HG03457 (cell line): ENCODE measurements at regions not wholly inside any gene's neighbourhood (a gene's known extent, or its start where the extent isn't known, plus 50 kb on each side); places are given as distances from the start of the nearest gene placed in this dataset.

Experiments used
- ATAC-seq: cut with Tn5 transposase; IDR thresholded peaks from one replicate; pipeline ENCODE4 v1.9.1; 2021; ENCODE audit warnings: moderate number of reproducible peaks; ENCODE audit not compliant: unreplicated experiment

DNA sequence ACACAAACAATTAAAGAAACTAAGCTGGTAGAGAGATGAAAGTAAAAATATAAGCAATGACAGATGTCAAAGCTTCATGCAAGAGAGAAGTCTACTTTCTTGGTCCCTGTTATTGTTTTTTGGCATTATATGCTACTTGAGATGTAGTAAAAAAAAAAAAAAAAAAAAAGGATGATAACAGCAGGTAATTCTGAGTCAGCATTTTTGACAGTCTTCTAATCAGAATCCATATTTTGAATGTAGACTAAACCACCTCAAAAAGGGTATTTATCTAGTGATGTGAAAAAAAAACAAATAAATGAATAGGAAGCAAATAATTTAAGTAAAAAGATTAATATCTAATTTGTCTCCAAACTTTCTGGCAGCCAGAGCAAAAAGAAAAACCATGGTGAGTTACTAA, 422.2 kb upstream of the CPEB2 start:
- ATAC-seq, result no peak

DNA sequence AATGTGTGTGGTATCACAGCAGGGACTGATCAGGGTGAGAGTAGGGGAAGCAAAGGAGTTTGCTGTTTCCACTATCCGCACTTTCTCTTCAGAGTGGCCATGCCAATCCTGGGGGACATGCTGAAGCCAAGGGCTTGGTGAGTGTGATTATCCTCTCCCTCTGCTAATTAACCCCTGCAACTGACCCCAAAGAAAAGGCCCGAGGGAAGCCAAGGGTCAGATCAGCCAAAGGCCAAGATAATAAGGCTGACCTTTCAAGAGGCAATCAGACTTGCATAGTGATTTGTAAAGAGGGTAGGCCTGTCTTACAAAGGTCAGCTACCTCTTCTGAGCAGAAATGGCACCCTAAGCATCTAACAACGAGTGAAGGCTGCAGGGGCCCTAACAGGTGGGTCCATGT, 420.5 kb upstream of the CPEB2 start:
- no peak for ATAC-seq

DNA sequence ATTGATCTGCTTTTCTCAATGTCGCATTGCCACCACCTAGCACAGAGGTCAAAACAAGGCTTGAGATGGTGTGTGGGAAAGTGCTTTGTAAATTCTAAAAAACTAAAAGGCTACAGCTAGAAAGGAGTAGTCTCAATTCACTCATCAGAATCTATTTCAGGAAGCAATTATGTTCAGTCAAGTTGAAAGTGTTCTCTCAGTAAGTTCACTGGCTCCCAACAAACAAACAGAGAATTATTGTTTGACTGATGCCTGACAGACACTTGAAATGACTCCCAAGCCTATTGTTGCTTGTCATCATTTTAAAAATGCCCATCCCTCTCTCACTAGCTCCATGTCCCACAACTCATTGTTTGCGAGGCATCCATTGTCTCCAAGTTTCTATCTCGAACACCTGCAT, 419.6 kb upstream of the CPEB2 start:
- ATAC-seq, result no peak

DNA sequence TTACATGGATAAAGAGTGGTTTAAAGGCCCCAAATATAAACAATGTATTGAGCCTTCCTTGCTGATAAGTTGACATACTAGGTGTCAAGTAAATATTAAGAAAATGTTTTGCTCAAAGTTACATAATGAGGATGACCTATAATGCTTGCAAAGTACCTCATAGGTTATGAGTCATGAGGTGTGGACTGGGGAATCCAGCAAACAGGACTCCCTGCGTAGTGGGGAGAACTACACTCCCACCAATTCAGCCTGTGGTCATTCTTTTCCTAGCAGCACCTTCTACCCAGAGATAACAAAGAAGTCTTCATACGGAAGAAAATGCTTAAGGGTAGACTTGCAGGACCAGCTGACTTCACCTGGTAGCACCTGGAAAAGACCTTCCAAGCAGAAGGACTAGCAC, 418.9 kb upstream of the CPEB2 start:
- ATAC-seq, result no peak

DNA sequence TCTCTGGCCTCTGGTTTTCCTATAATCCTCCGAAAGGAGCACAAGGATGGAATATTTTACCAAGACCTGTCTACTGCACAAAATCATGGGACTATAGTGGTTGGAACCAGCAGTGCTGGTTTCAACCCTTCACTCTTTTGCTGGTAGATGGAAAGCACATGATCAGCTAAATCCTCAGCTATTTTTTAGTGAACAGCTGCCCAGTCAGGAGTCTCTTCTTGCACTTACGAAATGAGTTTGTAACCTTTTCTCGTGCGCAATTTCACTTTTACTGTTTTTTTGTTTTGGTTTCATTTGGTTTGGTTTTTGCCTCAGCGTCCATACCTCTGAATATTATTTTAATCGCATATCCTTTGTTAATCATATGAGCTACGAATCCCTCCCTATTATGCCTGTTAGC, 418.5 kb upstream of the CPEB2 start:
- ATAC-seq, result no peak

DNA sequence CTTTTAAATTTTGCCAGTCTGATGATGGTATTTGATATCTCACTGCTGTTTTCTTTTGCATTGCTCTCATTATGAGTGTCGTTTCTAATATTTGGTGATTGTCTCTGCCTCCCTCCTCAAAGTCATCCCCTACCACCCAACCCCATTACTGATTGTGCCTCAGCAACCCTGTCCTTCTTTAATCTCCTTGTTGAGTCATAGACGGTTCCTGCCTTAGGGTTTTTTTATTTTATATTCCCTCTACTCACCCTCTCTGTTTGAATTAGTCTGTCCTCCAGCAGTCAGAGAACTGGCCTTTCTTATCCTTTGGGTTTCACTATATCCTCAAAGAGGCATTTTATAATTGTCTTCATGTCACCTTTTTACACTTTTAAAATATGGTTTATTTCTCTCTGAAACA, 409.3 kb upstream of the CPEB2 start:
- no peak for ATAC-seq

DNA sequence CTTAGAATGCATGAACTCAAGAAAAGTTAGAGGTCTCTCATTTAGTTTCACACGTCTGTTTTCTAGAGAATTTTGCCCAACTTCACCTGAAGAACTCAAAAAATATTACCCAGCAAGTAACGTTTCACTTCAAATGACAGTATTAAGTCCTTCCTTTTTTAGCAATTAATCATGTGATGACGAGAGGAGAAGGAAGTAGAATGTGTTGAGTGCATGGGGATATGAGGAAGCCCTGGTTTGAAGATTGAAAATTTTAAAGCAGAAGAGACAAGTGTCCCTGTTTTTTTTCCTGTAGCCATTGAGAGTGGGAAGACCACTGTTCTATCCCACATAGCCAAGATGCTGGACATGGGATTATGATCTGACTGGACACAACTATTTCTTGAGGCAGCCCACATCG, 406.3 kb upstream of the CPEB2 start:
- ATAC-seq, result no peak

DNA sequence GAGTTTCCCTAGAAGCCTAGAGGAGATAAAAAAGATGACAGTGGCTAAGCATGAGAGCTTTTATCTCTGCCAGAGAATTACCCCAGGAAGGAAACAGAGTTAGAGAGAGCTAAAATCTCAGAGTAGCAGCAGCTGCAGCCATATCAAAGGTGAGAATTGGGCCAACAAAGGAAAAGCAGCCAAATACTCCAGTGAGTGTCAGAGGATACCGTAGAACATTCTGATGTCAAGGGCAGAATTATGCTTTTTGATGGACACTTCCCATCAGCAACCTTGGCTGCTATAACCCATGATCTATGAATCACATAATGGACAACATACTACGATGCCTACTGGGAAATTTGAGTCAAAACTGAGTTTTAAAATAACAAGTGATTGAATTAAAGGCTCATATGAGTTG, 405.8 kb upstream of the CPEB2 start:
- ATAC-seq, result no peak

DNA sequence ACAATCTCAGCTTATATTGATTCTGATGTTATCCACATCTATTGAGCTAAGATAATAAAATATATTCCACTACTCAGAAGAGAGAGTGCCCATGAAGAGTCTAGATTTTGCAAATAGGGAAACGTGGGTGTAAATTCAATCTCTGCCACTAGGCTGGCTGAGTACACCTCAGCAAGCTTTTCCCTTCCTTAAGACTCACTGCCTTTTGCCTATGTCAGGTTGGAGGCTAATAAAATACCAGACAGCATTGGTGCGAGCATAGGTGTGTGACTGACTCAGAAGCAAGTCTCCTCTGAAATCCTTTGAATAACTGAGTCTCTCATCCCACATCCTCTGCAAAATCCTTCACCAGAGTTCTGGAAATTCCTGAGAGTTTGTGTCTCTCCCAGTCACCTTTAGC, 405.4 kb upstream of the CPEB2 start:
- ATAC-seq, result no peak

DNA sequence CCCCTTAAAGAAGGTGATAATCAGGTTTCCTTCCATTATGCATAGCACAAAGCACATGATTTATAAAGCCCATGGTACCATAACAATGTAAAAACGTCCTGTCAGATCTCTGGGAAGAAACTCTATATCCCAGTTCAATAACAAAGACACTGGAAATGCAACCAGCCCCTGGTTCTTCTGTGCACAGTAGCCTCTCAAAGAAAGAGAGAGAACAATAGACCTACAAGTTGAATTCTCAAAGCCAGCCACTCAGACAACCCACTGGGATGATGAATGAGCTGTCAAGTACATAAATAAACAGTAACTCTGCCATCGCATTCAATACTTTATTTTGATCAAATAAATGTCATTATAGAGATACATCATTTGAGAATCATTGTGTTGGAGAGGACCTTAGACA, 400.1 kb upstream of the CPEB2 start:
- no peak for ATAC-seq

DNA sequence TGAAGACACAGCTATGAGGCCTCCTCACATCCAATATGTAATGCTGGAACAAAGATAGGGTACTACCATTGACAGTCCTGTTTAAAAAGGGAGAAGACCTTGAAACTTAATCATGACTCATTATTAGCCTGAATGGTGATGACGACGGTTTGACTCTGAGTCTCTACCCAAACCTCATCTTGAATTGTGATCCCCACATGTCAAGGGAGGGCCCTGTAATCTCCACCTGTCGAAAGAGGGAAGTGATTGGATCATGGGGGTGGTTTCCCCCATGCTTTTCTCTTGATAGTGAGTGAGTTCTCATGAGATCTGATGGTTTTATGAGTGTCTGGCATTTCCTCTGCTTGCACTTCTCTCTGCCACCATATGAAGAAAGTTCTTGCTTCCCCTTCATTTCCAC, 395.3 kb upstream of the CPEB2 start:
- ATAC-seq, result no peak

DNA sequence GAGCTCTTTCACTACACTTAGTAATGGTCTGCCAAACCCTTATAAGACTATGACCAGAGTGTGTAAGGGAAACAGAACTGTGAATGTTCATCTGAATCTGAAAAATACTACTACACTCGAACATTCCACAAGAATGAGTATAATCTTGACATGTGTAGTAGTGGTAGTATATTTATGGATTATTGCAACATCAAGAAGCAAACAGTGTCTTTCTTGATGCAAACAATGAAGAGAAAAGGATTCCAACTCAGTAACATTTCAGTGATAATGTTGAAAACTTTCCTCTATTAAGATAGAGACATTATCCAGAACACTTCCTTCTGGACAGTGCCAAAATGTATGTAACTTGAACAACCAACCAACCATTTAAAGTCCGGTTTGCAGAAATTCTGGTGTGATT, 394.7 kb upstream of the CPEB2 start:
- ATAC-seq, result no peak

DNA sequence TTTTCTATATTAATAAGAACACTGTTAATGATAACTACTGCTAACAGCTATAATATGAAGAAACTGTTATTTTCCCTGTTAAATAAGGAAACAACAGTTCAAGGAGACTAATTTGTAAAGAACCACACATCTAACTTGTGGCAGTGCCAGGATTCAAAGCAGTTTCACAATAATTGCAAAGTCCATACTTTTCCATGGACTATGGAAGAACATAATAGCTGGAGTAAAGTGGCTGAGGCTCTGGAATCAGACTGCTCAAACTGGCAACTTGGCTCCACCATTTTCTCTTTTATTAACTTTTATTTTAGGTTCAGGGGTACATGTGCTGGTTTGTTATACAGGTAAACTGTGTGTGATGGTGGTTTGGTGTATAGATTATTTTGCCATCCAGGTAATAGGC, 393.7 kb upstream of the CPEB2 start:
- no peak for ATAC-seq

DNA sequence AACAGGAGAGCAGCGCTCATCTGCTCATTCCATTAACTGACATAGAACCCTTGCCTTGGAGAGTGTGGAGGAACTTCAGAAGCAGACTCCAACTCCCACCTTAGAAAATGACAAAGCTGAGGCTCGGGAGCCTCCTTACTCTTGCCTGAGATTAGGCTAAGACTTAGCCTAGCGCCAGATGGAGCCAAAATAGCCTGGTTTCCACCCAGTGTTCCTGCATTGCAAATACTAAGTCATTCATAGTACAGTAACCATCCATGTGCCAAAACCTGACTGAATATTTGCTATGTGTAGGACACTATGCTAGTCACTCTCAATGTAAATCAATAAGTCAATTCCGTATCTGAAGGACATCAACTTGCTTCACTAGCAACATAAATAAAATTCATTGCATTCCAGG, 387.4 kb upstream of the CPEB2 start:
- no peak for ATAC-seq

DNA sequence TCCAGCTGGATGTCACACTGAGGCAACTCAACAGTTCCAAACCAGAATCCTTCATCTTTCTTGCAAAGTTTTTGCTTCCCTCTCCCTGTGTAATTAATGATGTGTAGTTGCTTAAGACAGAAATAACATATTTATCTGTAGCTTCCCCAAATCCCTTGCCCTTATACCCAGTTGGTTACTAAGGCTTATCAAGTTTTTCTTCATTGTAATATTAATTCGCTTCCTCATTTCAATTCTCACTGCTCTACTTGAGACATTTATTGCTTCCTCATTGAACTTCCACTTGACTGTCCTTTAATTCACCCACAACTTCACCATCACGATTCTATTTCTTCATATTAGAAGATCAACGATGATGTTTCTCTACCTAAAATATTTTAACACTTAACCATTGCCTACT, 386.6 kb upstream of the CPEB2 start:
- ATAC-seq, result no peak

DNA sequence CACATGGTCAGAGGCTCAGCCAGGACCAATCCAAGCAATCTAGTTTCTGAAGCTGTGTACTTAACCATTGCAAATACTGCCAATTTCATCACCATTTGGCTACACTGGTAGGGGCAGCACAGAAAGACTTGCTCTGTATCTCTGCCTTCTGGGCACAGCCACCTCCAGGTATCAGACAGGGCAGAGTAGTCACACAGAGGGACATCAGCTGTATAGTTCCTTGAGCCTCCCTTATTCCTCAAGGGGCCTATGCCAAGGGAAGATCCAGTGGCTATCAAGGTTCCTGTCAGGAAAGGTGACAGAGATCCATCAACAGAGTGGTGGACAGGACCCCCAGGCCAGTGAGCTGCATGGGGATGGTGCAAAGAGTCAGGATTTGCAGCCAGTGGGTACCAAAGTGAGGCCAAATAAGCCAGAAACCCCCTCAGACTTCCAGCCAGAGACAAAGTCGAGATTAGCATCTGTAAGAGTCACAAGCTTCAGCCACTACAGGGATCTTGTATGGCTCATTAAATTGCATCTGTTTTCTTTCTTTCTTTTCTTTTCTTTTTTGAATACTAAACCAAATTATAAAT, 381.6 kb upstream of the CPEB2 start:
- ATAC-seq, result no peak

DNA sequence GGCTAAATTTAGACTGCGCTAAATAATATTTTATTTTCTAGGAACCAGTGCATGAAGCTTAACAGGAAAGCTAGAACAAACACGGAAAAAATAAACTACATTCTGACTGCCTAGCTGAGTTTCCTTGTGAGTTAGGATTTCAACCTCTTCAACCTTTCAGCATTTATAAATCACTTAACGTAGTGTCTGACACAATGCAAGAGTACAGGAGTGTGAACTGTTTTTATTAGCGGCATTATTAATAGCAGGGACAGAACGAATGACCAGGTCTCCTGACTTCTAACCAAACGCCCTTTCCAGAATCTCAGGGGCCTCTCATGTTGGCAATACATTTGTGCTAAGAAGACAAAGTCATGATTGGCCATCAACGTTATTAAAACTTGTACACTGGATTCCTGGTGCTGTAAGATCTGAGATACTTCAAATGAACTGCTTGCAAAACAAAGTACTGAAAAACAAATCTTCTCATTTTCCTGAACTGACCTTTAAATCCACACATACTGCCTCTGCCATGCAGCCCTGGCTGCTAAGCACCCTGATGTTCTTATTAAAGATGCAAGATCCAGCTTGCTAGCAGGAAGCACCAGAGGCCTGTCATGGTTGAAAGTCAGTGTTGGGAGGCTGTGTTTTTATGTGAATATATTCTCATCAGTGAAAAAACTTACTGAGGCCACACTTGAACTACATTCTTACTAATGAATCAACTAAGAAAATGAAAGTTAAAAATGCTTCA, 380.4 kb upstream of the CPEB2 start:
- ATAC-seq, result no peak

DNA sequence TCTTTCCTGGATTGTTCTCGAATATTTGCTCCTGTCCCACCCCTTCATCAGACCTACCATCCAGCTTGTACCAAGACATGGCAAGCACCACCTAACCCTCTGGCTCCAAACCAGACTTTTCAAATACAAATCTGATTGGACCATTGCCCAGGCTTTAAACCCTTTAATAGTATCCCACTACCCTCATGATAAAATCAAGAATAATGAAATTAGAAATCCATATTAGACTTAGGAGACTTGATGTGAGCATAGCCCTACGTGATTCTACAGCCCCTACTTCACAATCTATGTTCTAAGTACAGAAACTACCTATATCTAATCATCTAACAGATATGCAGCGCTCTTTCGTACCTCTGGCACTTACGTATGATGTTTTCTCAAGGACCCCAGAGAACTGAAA, 375.2 kb upstream of the CPEB2 start:
- ATAC-seq, result no peak

DNA sequence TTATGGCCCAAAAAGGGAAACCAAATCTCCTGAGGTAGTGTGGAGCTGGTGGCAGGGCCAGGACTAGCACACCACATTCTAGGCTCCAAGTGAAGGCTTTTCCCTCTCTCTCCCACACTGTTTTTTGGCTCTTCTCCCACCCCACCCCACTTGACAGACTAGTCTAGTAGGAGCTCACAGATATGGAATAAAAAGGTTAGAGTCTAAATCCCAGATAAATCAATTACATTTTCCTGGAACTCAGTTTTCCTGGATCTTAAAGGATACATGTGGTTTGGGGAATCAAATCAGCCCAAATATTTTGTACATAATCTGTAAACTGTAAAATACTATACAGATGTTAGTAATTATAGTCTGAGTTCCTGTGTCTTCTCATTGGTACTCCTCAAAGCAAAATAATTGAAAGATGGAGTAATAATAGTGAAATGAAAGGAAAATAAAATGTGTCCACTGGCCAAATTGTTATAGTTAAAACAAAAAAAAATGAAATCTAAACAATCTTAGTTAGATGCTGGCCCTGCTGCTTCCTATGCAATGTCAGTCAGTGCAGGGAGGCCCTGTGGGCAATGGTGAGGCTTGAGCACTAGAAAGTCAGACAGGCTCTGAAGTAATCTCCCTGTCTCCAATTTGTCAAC, 370.4 kb upstream of the CPEB2 start:
- no peak for ATAC-seq

DNA sequence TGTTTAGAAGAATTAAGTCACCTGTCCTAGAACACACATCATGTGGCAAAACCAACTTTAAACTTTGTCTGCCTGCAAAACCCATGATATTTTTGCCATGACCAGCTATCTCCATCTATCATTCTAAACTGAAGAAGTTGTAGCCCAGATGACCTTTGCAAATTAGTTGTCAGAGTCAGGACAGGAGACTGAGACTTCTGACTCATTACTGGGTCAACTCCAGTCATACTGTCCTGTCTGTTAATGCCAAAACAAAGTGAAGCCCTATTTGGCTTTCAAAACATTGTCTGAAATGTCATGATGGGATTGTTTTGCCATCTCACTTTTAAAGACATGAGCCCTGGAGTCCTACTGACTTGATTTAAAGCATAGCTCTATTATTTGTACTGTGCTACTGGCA, 365.7 kb upstream of the CPEB2 start:
- ATAC-seq, result no peak

DNA sequence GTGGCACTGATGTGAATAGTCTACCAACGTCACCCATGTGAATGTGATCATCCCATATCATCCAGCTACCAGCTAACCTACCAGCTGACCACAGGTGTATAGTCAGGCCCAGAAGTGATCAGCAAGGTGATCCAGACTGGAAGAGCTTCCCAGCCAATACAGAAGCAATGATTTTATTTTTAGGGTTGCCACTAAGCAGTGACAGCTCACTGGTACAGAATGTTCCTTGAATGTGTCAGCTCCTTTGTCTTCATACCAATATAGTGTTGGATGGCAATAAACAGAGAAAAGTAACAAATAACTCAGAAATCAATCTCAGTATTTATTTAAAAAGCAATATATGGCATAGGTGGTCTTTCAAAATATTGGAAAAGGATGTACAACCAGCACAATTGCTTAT, 361.8 kb upstream of the CPEB2 start:
- ATAC-seq, result no peak

DNA sequence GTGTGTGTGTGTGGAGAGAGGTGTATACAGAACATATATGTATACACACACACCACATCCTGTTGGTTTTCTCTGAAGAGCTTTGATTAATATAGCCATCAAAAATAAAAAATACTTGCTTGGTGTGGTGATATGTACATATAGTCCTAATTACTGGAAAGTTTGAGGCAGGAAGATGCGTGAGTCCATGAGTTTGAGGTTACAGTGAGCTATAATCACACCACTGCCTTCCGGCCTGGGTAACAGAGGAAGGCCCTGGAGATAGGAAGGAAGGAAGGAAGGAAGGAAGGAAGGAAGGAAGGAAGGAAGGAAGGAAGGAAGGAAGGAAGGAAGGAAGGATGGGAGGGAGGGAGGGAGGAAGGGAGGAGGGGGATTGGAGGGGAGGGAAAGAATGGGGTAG, 360.4 kb upstream of the CPEB2 start:
- ATAC-seq, result no peak
